ENCODE measurements at regions not wholly inside any gene's neighbourhood (a gene's known extent, or its start where the extent isn't known, plus 50 kb on each side); places are given as distances from the start of the nearest gene placed in this dataset.

- no peak overlapping the region for H3K4me3 ChIP-seq (ENCODE audit: low read depth in 1 of 2, low read length in 2 of 2)
- H3K36me3 ChIP-seq (ENCODE audit: insufficient read depth, low read length) = no peaks in the 10 kb centered on the region
- no peak for ATAC-seq (ENCODE audit: insufficient read depth, low read depth)
- H3K27me3 ChIP-seq (ENCODE audit: insufficient read depth, low read length, poor library complexity) = no peaks in the 10 kb centered on the region
- no peak overlapping the region for H3K9ac ChIP-seq (ENCODE audit: low read depth, low read length)
- H4K20me1 ChIP-seq (ENCODE audit: insufficient read depth, low read length) = no peaks in the 10 kb centered on the region
- no peak overlapping the region for H3K4me2 ChIP-seq (ENCODE audit: insufficient read depth, low read length)
- H3K79me2 ChIP-seq (ENCODE audit: insufficient read depth, low read length) = no peaks in the 10 kb centered on the region
- TF ChIP-seq EZH2 (IDR thresholded peaks at IDR 0.05; ENCODE audit: borderline replicate concordance, low read depth, low read length, severe bottlenecking) = no peak
- no peak for TF ChIP-seq CTCF (IDR thresholded peaks at IDR 0.05; ENCODE audit: borderline replicate concordance, extremely low read depth, low read length, poor library complexity, severe bottlenecking)
- no peak overlapping the region for H3K27ac ChIP-seq (ENCODE audit: low read length)
- no peak overlapping the region for H2AFZ ChIP-seq (ENCODE audit: low read depth, low read length)
- H3K4me1 ChIP-seq (ENCODE audit: insufficient read depth, low read length) = no peaks in the 10 kb centered on the region
- no peaks in the 10 kb centered on the region for H3K9me3 ChIP-seq (ENCODE audit: insufficient read depth, low read length, severe bottlenecking)
- no peak for DNase-seq
These were observed 822.7 kb downstream of the NTRK3 start for GRCh38 chr15:87433871-87434270.

GRCh38 chr15:87429754-87430153, 826.8 kb downstream of the NTRK3 start:
- no peak for DNase-seq
- Histone ChIP-seq H3K27me3 (ENCODE audit: insufficient read depth, low read length, poor library complexity) (no peaks in the 10 kb centered on the region), H3K9me3 (ENCODE audit: insufficient read depth, low read length, severe bottlenecking) (no peaks in the 10 kb centered on the region), H3K79me2 (ENCODE audit: insufficient read depth, low read length) (no peaks in the 10 kb centered on the region), H2AFZ (ENCODE audit: low read depth, low read length) (no peak overlapping the region), H3K4me2 (ENCODE audit: insufficient read depth, low read length) (no peak overlapping the region), H4K20me1 (ENCODE audit: insufficient read depth, low read length) (no peaks in the 10 kb centered on the region), H3K27ac (ENCODE audit: low read length) (no peak overlapping the region), H3K36me3 (ENCODE audit: insufficient read depth, low read length) (no peaks in the 10 kb centered on the region), H3K4me3 (ENCODE audit: low read depth in 1 of 2, low read length in 2 of 2) (no peak overlapping the region), H3K4me1 (ENCODE audit: insufficient read depth, low read length) (no peaks in the 10 kb centered on the region), H3K9ac (ENCODE audit: low read depth, low read length) (no peak overlapping the region)
- TF ChIP-seq EZH2 (IDR thresholded peaks at IDR 0.05; ENCODE audit: borderline replicate concordance, low read depth, low read length, severe bottlenecking) (no peak), CTCF (IDR thresholded peaks at IDR 0.05; ENCODE audit: borderline replicate concordance, extremely low read depth, low read length, poor library complexity, severe bottlenecking) (no peak)
- no peak for ATAC-seq (ENCODE audit: insufficient read depth, low read depth)

GRCh38 chr15:87420017-87420416, 836.5 kb downstream of the NTRK3 start:
- Histone ChIP-seq H3K36me3 (ENCODE audit: insufficient read depth, low read length) (no peaks in the 10 kb centered on the region), H4K20me1 (ENCODE audit: insufficient read depth, low read length) (no peaks in the 10 kb centered on the region), H3K4me1 (ENCODE audit: insufficient read depth, low read length) (no peaks in the 10 kb centered on the region), H2AFZ (ENCODE audit: low read depth, low read length) (no peak overlapping the region), H3K4me3 (ENCODE audit: low read depth in 1 of 2, low read length in 2 of 2) (no peak overlapping the region), H3K4me2 (ENCODE audit: insufficient read depth, low read length) (no peak overlapping the region), H3K9ac (ENCODE audit: low read depth, low read length) (no peak overlapping the region), H3K9me3 (ENCODE audit: insufficient read depth, low read length, severe bottlenecking) (no peaks in the 10 kb centered on the region), H3K27me3 (ENCODE audit: insufficient read depth, low read length, poor library complexity) (no peaks in the 10 kb centered on the region), H3K79me2 (ENCODE audit: insufficient read depth, low read length) (no peaks in the 10 kb centered on the region), H3K27ac (ENCODE audit: low read length) (no peak overlapping the region)
- DNase-seq (peak; percentile 5), ATAC-seq (ENCODE audit: insufficient read depth, low read depth) (no peak)
- TF ChIP-seq CTCF (IDR thresholded peaks at IDR 0.05; ENCODE audit: borderline replicate concordance, extremely low read depth, low read length, poor library complexity, severe bottlenecking) = no peak
- no peak for TF ChIP-seq EZH2 (IDR thresholded peaks at IDR 0.05; ENCODE audit: borderline replicate concordance, low read depth, low read length, severe bottlenecking)

GRCh38 chr15:87419344-87419743, 837.2 kb downstream of the NTRK3 start:
- DNase-seq = no peak
- H4K20me1 ChIP-seq (ENCODE audit: insufficient read depth, low read length) = no peaks in the 10 kb centered on the region
- no peak for TF ChIP-seq EZH2 (IDR thresholded peaks at IDR 0.05; ENCODE audit: borderline replicate concordance, low read depth, low read length, severe bottlenecking)
- no peak for TF ChIP-seq CTCF (IDR thresholded peaks at IDR 0.05; ENCODE audit: borderline replicate concordance, extremely low read depth, low read length, poor library complexity, severe bottlenecking)
- no peak overlapping the region for H3K9ac ChIP-seq (ENCODE audit: low read depth, low read length)
- no peak overlapping the region for H3K27ac ChIP-seq (ENCODE audit: low read length)
- H2AFZ ChIP-seq (ENCODE audit: low read depth, low read length) = no peak overlapping the region
- no peaks in the 10 kb centered on the region for H3K36me3 ChIP-seq (ENCODE audit: insufficient read depth, low read length)
- ATAC-seq (ENCODE audit: insufficient read depth, low read depth) = no peak
- no peak overlapping the region for H3K4me3 ChIP-seq (ENCODE audit: low read depth in 1 of 2, low read length in 2 of 2)
- no peaks in the 10 kb centered on the region for H3K4me1 ChIP-seq (ENCODE audit: insufficient read depth, low read length)
- no peak overlapping the region for H3K4me2 ChIP-seq (ENCODE audit: insufficient read depth, low read length)
- no peaks in the 10 kb centered on the region for H3K27me3 ChIP-seq (ENCODE audit: insufficient read depth, low read length, poor library complexity)
- no peaks in the 10 kb centered on the region for H3K9me3 ChIP-seq (ENCODE audit: insufficient read depth, low read length, severe bottlenecking)
- no peaks in the 10 kb centered on the region for H3K79me2 ChIP-seq (ENCODE audit: insufficient read depth, low read length)
